Fibroblast of lung (primary cell): ENCODE measurements at regions not wholly inside any gene's neighbourhood (a gene's known extent, or its start where the extent isn't known, plus 50 kb on each side); places are given as distances from the start of the nearest gene placed in this dataset.

Source experiments
- DNase-seq, 2 donors: peaks; one replicate each; pipeline versions ENCODE4 v3.0.0 to v3.0.0-alpha.2; 2010; ENCODE audit warnings: low read depth in 2 of 2
- H2AFZ ChIP-seq: 2 replicates; pipeline ENCODE4 v1.5.1; 2012; ENCODE audit warnings: low read length, control low read depth, inconsistent platforms
- H3K27ac ChIP-seq: 2 replicates; pipeline ENCODE4 v1.5.1; 2011; ENCODE audit warnings: low read length, control low read depth; ENCODE audit not compliant: insufficient read depth
- H3K27me3 ChIP-seq: 2 replicates; pipeline ENCODE4 v1.5.1; 2011; ENCODE audit warnings: mild to moderate bottlenecking, low read length; ENCODE audit not compliant: control insufficient read depth, insufficient read depth
- H3K36me3 ChIP-seq: 2 replicates; pipeline ENCODE4 v1.5.1; 2011; ENCODE audit warnings: low read length; ENCODE audit not compliant: control insufficient read depth, insufficient read depth
- H3K4me1 ChIP-seq: 2 replicates; pipeline ENCODE4 v1.5.1; 2011; ENCODE audit warnings: low read length; ENCODE audit not compliant: control insufficient read depth, insufficient read depth; ENCODE audit errors: extremely low read depth
- H3K4me2 ChIP-seq: 2 replicates; pipeline ENCODE4 v1.5.1; 2011; ENCODE audit warnings: low read length, control low read depth; ENCODE audit not compliant: insufficient read depth; ENCODE audit errors: extremely low read depth
- H3K4me3 ChIP-seq, 4 experiments: fragments of 200-600 bp in 1 of 4; sonication (generic) in 1 of 4; replicated peaks in 1 of 4; 2 replicates each; pipeline ENCODE4 v1.5.1; 2011 to 2016; ENCODE audit warnings: low read length in 4 of 4, low read depth in 3 of 4, mild to moderate bottlenecking in 3 of 4, control low read depth in 2 of 4, inconsistent platforms in 1 of 4, mixed read lengths in 1 of 4; ENCODE audit not compliant: insufficient read depth in 1 of 4; ENCODE audit errors: control extremely low read depth in 1 of 4
- H3K79me2 ChIP-seq: 2 replicates; pipeline ENCODE4 v1.5.1; 2012; ENCODE audit warnings: mild to moderate bottlenecking, low read length, inconsistent platforms; ENCODE audit not compliant: control insufficient read depth, insufficient read depth
- H3K9ac ChIP-seq: 2 replicates; pipeline ENCODE4 v1.5.1; 2011; ENCODE audit warnings: mild to moderate bottlenecking, low read length, control low read depth; ENCODE audit not compliant: insufficient read depth
- H3K9me3 ChIP-seq: 2 replicates; pipeline ENCODE4 v1.5.1; 2012; ENCODE audit warnings: low read depth, low read length; ENCODE audit not compliant: control insufficient read depth, insufficient read depth
- H4K20me1 ChIP-seq: 2 replicates; pipeline ENCODE4 v1.5.1; 2011; ENCODE audit warnings: low read length; ENCODE audit not compliant: control insufficient read depth, insufficient read depth; ENCODE audit errors: extremely low read depth
- EZH2 ChIP-seq: IDR thresholded peaks from 2 replicates; pipeline ENCODE4 v1.5.1; 2012; ENCODE audit warnings: low read length, control low read depth, mild to moderate bottlenecking; ENCODE audit errors: missing control alignments
- TF ChIP-seq, protein P1 (sequence below), 2 donors: IDR thresholded peaks in 1 of 2; conservative IDR thresholded peaks in 1 of 2; 1 replicate in 1 of 2; 2 replicates in 1 of 2; pipeline ENCODE4 v1.5.1; 2011 to 2012; ENCODE audit warnings: low read length in 2 of 2, control low read depth in 1 of 2, inconsistent platforms in 1 of 2, low read depth in 1 of 2, mild to moderate bottlenecking in 1 of 2

DNA sequence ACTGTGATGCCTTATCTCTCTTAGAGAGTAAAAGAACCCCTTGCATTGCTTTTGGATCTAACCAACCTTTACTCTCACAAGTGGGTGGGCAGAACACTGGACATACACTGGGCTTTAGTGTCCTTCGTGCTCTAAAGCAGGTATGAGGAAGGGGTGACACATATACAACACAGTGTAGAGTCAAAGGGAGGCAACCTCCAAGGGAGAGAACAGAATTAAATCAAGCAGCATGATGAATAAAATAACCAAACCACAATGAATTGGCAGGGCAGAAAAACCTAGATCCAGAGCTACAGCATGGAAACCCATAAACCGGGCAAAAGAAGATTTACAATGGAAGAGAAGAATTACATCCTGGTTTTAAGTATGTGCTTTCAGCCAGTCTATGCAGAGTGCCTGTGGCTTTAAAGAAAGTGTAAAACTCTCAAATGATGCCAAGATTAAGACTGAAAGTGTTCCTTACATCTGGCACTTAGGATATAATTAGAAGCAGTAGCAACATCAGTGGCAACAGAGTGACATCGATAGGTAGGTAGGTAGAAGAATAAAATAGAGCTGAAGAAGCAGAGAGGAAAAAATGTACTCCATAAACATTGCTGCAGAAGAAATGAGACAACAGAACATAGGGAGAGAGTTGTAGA lies 191.7 kb upstream of the ZC3H15 start:
- Histone ChIP-seq H3K4me2 (no peak overlapping the region), H3K4me1 (no peaks in the 10 kb centered on the region), H3K9me3 (no peaks in the 10 kb centered on the region), H2AFZ (no peak overlapping the region), H3K27me3 (no peaks in the 10 kb centered on the region), H3K4me3 (no peak overlapping the region), H3K36me3 (no peaks in the 10 kb centered on the region), H3K27ac (no peak overlapping the region), H3K79me2 (no peaks in the 10 kb centered on the region), H4K20me1 (no peaks in the 10 kb centered on the region), H3K9ac (no peak overlapping the region)
- TF ChIP-seq EZH2, result no peak
- TF ChIP-seq, protein P1, sequence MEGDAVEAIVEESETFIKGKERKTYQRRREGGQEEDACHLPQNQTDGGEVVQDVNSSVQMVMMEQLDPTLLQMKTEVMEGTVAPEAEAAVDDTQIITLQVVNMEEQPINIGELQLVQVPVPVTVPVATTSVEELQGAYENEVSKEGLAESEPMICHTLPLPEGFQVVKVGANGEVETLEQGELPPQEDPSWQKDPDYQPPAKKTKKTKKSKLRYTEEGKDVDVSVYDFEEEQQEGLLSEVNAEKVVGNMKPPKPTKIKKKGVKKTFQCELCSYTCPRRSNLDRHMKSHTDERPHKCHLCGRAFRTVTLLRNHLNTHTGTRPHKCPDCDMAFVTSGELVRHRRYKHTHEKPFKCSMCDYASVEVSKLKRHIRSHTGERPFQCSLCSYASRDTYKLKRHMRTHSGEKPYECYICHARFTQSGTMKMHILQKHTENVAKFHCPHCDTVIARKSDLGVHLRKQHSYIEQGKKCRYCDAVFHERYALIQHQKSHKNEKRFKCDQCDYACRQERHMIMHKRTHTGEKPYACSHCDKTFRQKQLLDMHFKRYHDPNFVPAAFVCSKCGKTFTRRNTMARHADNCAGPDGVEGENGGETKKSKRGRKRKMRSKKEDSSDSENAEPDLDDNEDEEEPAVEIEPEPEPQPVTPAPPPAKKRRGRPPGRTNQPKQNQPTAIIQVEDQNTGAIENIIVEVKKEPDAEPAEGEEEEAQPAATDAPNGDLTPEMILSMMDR (conservative IDR thresholded peaks at IDR 0.05 in 1 of 2, IDR thresholded peaks at IDR 0.05 in 1 of 2; ENCODE audit: low read depth in 1 of 2, low read length in 2 of 2), result no peak
- no peak for DNase-seq

DNA sequence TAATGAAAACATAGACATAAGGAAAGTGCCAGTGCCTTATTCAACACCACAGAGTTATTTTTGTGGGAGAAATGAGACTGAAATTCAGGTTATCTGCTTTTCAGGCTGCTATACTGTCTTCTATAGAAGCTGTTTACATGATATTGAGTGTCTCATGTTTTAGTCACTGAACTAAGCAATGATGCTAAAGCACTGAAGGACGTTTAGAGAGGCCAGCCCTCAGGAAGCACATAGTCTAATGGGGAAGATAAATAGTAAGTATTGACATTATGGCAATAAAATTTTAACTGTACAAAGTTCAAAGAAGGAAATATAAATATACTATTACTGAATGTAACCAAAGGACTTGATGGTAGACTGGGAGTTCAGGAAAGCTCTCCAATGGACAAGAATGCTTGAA lies 186.4 kb upstream of the ZC3H15 start:
- H4K20me1 ChIP-seq, result no peaks in the 10 kb centered on the region
- no peaks in the 10 kb centered on the region for H3K9me3 ChIP-seq
- no peaks in the 10 kb centered on the region for H3K36me3 ChIP-seq
- no peaks in the 10 kb centered on the region for H3K4me1 ChIP-seq
- no peak overlapping the region for H3K4me2 ChIP-seq
- H3K4me3 ChIP-seq, result no peak overlapping the region
- no peaks in the 10 kb centered on the region for H3K79me2 ChIP-seq
- no peak overlapping the region for H2AFZ ChIP-seq
- TF ChIP-seq, protein P1 (conservative IDR thresholded peaks at IDR 0.05 in 1 of 2, IDR thresholded peaks at IDR 0.05 in 1 of 2; ENCODE audit: low read depth in 1 of 2, low read length in 2 of 2), result no peak
- no peak for TF ChIP-seq EZH2
- H3K27ac ChIP-seq, result no peak overlapping the region
- DNase-seq, result no peak
- H3K9ac ChIP-seq, result no peak overlapping the region
- H3K27me3 ChIP-seq, result no peaks in the 10 kb centered on the region

DNA sequence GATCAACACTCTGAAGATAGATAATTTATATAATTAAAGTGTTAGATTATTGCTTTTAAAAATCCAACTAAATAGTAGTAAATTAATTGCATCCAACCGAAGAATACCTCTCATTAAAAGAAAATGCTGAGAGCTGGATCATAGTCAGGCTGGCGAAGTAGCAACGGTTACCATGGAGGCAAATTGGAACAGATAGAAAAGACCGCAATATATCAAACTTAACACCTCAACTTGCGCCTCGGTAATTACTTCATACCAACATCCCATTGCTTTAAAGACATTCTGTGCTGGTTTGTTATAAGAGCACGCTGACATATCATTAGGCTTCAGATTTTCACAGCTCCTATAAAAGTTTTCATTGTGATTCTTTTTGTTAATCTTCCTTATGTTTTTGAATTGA lies 183.8 kb upstream of the ZC3H15 start:
- no peaks in the 10 kb centered on the region for H4K20me1 ChIP-seq
- no peaks in the 10 kb centered on the region for H3K4me1 ChIP-seq
- no peak overlapping the region for H3K4me2 ChIP-seq
- no peak overlapping the region for H3K9ac ChIP-seq
- no peaks in the 10 kb centered on the region for H3K36me3 ChIP-seq
- H2AFZ ChIP-seq, result no peak overlapping the region
- no peaks in the 10 kb centered on the region for H3K79me2 ChIP-seq
- H3K27me3 ChIP-seq, result no peaks in the 10 kb centered on the region
- no peak overlapping the region for H3K4me3 ChIP-seq
- no peak for DNase-seq
- H3K9me3 ChIP-seq, result no peaks in the 10 kb centered on the region
- TF ChIP-seq EZH2, result no peak
- TF ChIP-seq, protein P1 (conservative IDR thresholded peaks at IDR 0.05 in 1 of 2, IDR thresholded peaks at IDR 0.05 in 1 of 2; ENCODE audit: low read depth in 1 of 2, low read length in 2 of 2), result no peak
- no peak overlapping the region for H3K27ac ChIP-seq
